ENCODE measurements at regions not wholly inside any gene's neighbourhood (a gene's known extent, or its start where the extent isn't known, plus 50 kb on each side); places are given as distances from the start of the nearest gene placed in this dataset.
A peak's percentile ranks its signal among the peaks of the same experiment; 100 is the strongest.

GRCh38 chr6:115078555-115078954 is 735.7 kb upstream of the HS3ST5 start (continued):
- TF ChIP-seq NR2F1 (conservative IDR thresholded peaks at IDR 0.05) = no peak
- no peak for TF ChIP-seq E4F1 (IDR thresholded peaks at IDR 0.05; ENCODE audit: borderline replicate concordance, partially characterized antibody)
- TF ChIP-seq ZBED1 (IDR thresholded peaks at IDR 0.05; ENCODE audit: borderline replicate concordance) = no peak
- TF ChIP-seq FOXM1 (IDR thresholded peaks at IDR 0.05; ENCODE audit: low read depth, low read length) = no peak
- no peak for TF ChIP-seq IRF4 (IDR thresholded peaks at IDR 0.05; ENCODE audit: low read depth, low read length)
- no peak for TF ChIP-seq SRF (IDR thresholded peaks at IDR 0.05; ENCODE audit: low read depth in 2 of 2, low read length in 2 of 2)

GRCh38 chr6:115071962-115072361 is 729.1 kb upstream of the HS3ST5 start:
- TF ChIP-seq RAD51 (IDR thresholded peaks at IDR 0.05) (peak; percentile 41; the same call in 1 of the 2 replicates), SPI1 (IDR thresholded peaks at IDR 0.05; ENCODE audit: borderline replicate concordance, insufficient read depth, low read depth, low read length) (no peak)
- no peaks in the 10 kb centered on the region for H4K20me1 ChIP-seq (ENCODE audit: control insufficient read depth, insufficient read depth)
- peaks cover 1% of the 10 kb centered on the region; the same call in 2 of the 3 replicates for H3K9me3 ChIP-seq (replicated peaks; ENCODE audit: control insufficient read depth, insufficient read depth, low read length)
- no peaks in the 10 kb centered on the region for H3K4me1 ChIP-seq (ENCODE audit: control insufficient read depth, insufficient read depth, low read length)
- no peak overlapping the region for H3K4me2 ChIP-seq (ENCODE audit: control insufficient read depth, insufficient read depth)
- no peak overlapping the region for H3K4me3 ChIP-seq
- WGBS (ENCODE audit: insufficient coverage, insufficient replicate concordance, low lambda C conversion rate, missing lambda C conversion rate) = 0% methylated on average over 1 of the region's 1 CpG
- FAIRE-seq = no peak
- POLR2A ChIA-PET = no interaction called here
- intact Hi-C loops (cut with micrococcal nuclease; ENCODE audit: unreplicated experiment) = no loop called here
- ATAC-seq = no peak
- DNase-seq (ENCODE audit: low read depth, low spot score) = no peak
- H3K9ac ChIP-seq (ENCODE audit: control insufficient read depth, insufficient read depth, low read length) = no peak overlapping the region
- in situ Hi-C loops (cut with MboI) = no loop called here
- SMC1A ChIA-PET (ENCODE audit: uncharacterized antibody, unreplicated experiment) = interaction anchor here (0.6 to 1.0 kb wide), 2 partner anchors 15 to 338 kb away, joined by 3 read pairs; no protein-coding TSS in a partner anchor
- no peak overlapping the region for H3K27ac ChIP-seq (ENCODE audit: control insufficient read depth, insufficient read depth)
- H3K36me3 ChIP-seq (ENCODE audit: control insufficient read depth in 2 of 2, insufficient read depth in 2 of 2, low read length in 1 of 2) = no peaks in the 10 kb centered on the region
- H2AFZ ChIP-seq (ENCODE audit: control insufficient read depth, low read depth, low read length) = no peak overlapping the region
- no peaks in the 10 kb centered on the region for H3K27me3 ChIP-seq (replicated peaks in 1 of 2; ENCODE audit: control insufficient read depth in 2 of 2, insufficient read depth in 2 of 2, low read length in 1 of 2)
- RAD21 ChIA-PET (ENCODE audit: unreplicated experiment) = no interaction called here
- H3K79me2 ChIP-seq (ENCODE audit: control insufficient read depth, insufficient read depth, low read length) = no peaks in the 10 kb centered on the region
- CTCF ChIA-PET = interaction anchor here (1.7 kb wide), 1 partner anchor 42 kb away, joined by 4 read pairs; no protein-coding TSS in a partner anchor
- BruUV-seq (replicated peaks) = no TSS peak
